ENCODE measurements at regions not wholly inside any gene's neighbourhood (a gene's known extent, or its start where the extent isn't known, plus 50 kb on each side); places are given as distances from the start of the nearest gene placed in this dataset.

GRCh38 chr21:38983560-38983959 is 177.8 kb downstream of the ETS2 start:
- Histone ChIP-seq H3F3A (ENCODE audit: insufficient read depth, low read depth) (no peaks in the 10 kb centered on the region), H2AFZ (no peak overlapping the region), H3K4me3 (no peak overlapping the region), H3K9me3 (ENCODE audit: insufficient read depth, low read depth) (no peaks in the 10 kb centered on the region), H3K27me3 (ENCODE audit: insufficient read depth, low read depth) (no peaks in the 10 kb centered on the region), H4K20me1 (ENCODE audit: insufficient read depth) (no peaks in the 10 kb centered on the region), H3K79me2 (ENCODE audit: low read depth) (no peaks in the 10 kb centered on the region), H3K27ac (no peak overlapping the region), H3K4me2 (no peak overlapping the region), H3K36me3 (ENCODE audit: low read depth) (no peaks in the 10 kb centered on the region), H3K9me2 (ENCODE audit: insufficient read depth) (no peaks in the 10 kb centered on the region), H3K4me1 (replicated peaks; ENCODE audit: insufficient read depth) (peaks cover 15% of the 10 kb centered on the region)
- ChIA-PET CTCF (no interaction called here), POLR2A (ENCODE audit: unreplicated experiment) (no interaction called here)
- TF ChIP-seq EZH2 (IDR thresholded peaks at IDR 0.05; ENCODE audit: low read depth): no peak
- TF ChIP-seq, protein P1, sequence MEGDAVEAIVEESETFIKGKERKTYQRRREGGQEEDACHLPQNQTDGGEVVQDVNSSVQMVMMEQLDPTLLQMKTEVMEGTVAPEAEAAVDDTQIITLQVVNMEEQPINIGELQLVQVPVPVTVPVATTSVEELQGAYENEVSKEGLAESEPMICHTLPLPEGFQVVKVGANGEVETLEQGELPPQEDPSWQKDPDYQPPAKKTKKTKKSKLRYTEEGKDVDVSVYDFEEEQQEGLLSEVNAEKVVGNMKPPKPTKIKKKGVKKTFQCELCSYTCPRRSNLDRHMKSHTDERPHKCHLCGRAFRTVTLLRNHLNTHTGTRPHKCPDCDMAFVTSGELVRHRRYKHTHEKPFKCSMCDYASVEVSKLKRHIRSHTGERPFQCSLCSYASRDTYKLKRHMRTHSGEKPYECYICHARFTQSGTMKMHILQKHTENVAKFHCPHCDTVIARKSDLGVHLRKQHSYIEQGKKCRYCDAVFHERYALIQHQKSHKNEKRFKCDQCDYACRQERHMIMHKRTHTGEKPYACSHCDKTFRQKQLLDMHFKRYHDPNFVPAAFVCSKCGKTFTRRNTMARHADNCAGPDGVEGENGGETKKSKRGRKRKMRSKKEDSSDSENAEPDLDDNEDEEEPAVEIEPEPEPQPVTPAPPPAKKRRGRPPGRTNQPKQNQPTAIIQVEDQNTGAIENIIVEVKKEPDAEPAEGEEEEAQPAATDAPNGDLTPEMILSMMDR (conservative IDR thresholded peaks at IDR 0.05): no peak
- DNase-seq: no peak
- BruUV-seq (replicated peaks): no TSS peak
- intact Hi-C loops (cut with micrococcal nuclease; ENCODE audit: unreplicated experiment): no loop called here

DNA sequence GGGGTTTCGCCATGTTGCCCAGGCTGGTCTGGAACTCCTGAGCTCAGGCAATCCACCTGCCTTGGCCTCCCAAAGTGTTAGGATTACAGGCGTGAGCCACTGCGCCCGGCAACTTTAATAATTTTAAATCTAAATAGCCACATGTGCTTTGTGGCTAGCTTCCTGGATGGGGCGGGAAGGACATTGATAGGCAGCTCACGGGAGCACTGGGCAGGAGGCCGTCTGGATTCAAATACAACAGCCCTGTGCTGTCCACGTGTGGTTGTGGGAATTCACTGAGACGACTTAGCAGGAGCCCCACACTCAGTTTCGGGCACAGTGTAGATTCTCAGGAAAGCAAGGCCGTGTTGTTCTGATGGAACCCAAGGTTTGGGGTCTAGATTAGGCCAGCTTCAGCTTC is 177.1 kb downstream of the ETS2 start:
- no peaks in the 10 kb centered on the region for H3K9me2 ChIP-seq (ENCODE audit: insufficient read depth)
- ChIA-PET CTCF (interaction anchor here (0.7 kb wide), 1 partner anchor 325 kb away, joined by 7 read pairs; no protein-coding TSS in a partner anchor), POLR2A (ENCODE audit: unreplicated experiment) (no interaction called here)
- TF ChIP-seq EZH2 (IDR thresholded peaks at IDR 0.05; ENCODE audit: low read depth): no peak
- TF ChIP-seq, protein P1 (conservative IDR thresholded peaks at IDR 0.05): no peak
- H3K27me3 ChIP-seq (ENCODE audit: insufficient read depth, low read depth): no peaks in the 10 kb centered on the region
- H3K4me1 ChIP-seq (replicated peaks; ENCODE audit: insufficient read depth): peaks cover 15% of the 10 kb centered on the region
- no peak overlapping the region for H3K4me2 ChIP-seq
- H3K9me3 ChIP-seq (ENCODE audit: insufficient read depth, low read depth): no peaks in the 10 kb centered on the region
- no peaks in the 10 kb centered on the region for H3K36me3 ChIP-seq (ENCODE audit: low read depth)
- no peak overlapping the region for H2AFZ ChIP-seq
- H3K27ac ChIP-seq: no peak overlapping the region
- no peaks in the 10 kb centered on the region for H4K20me1 ChIP-seq (ENCODE audit: insufficient read depth)
- no peak for DNase-seq
- intact Hi-C loops (cut with micrococcal nuclease; ENCODE audit: unreplicated experiment): no loop called here
- BruUV-seq (replicated peaks): no TSS peak
- H3F3A ChIP-seq (ENCODE audit: insufficient read depth, low read depth): no peaks in the 10 kb centered on the region
- H3K4me3 ChIP-seq: no peak overlapping the region
- no peaks in the 10 kb centered on the region for H3K79me2 ChIP-seq (ENCODE audit: low read depth)

- Histone ChIP-seq H3K4me1 (replicated peaks; ENCODE audit: insufficient read depth) (peaks cover 15% of the 10 kb centered on the region), H3F3A (ENCODE audit: insufficient read depth, low read depth) (no peaks in the 10 kb centered on the region), H3K4me3 (no peak overlapping the region), H3K27me3 (ENCODE audit: insufficient read depth, low read depth) (no peaks in the 10 kb centered on the region), H3K9me3 (ENCODE audit: insufficient read depth, low read depth) (no peaks in the 10 kb centered on the region), H3K79me2 (ENCODE audit: low read depth) (no peaks in the 10 kb centered on the region), H3K27ac (no peak overlapping the region), H3K9me2 (ENCODE audit: insufficient read depth) (no peaks in the 10 kb centered on the region), H3K4me2 (no peak overlapping the region), H3K36me3 (ENCODE audit: low read depth) (no peaks in the 10 kb centered on the region), H4K20me1 (ENCODE audit: insufficient read depth) (no peaks in the 10 kb centered on the region), H2AFZ (no peak overlapping the region)
- TF ChIP-seq, protein P1 (conservative IDR thresholded peaks at IDR 0.05): no peak
- TF ChIP-seq EZH2 (IDR thresholded peaks at IDR 0.05; ENCODE audit: low read depth): no peak
- DNase-seq: peak; percentile 18 to 36
- ChIA-PET CTCF (interaction anchor here (0.7 kb wide), 2 partner anchors 324 to 1636 kb away, joined by 3 to 7 read pairs; no protein-coding TSS in a partner anchor), POLR2A (ENCODE audit: unreplicated experiment) (interaction anchor here (0.7 kb wide), 1 partner anchor 60 kb away, joined by 19 read pairs; no protein-coding TSS in a partner anchor)
- intact Hi-C loops (cut with micrococcal nuclease; ENCODE audit: unreplicated experiment): no loop called here
- no TSS peak for BruUV-seq (replicated peaks)
These were observed 176.4 kb downstream of the ETS2 start for GRCh38 chr21:38982096-38982495.

All from PC-9 (cell line).